ENCODE measurements at regions not wholly inside any gene's neighbourhood (a gene's known extent, or its start where the extent isn't known, plus 50 kb on each side); places are given as distances from the start of the nearest gene placed in this dataset.
"Not testable (repeated sequence)": the region's sequence is repeated elsewhere in the genome, so short reads cannot be mapped to it uniquely, and the experiment has no call there.

DNA sequence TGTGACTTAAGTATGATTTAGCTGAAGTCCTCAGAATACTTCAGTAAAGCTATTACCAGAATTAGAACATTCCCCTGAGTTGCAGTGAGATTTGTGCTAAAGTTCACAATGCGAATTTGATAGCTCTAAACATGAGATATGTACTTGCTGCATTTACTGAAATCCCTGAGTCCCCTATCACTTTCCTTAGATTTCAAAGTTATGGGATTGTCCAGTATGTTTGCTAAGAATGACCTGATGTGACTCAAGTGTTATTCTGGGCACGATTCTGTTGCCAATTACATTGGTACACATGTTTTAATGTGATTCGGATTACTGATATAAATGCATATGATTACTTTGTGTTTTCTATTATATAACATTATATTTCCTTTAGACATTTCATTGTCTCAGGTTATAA lies 91.3 kb upstream of the AMOT start:
- Mint-ChIP-seq H3K27me3 (no peaks in the 10 kb centered on the region), H3K4me1 (no peaks in the 10 kb centered on the region), H3K27ac (no peak overlapping the region), H3K36me3 (ENCODE audit: low read depth) (no peaks in the 10 kb centered on the region), H3K9me3 (no peaks in the 10 kb centered on the region), H3K4me3 (no peak overlapping the region)
- ChIA-PET POLR2A (no interaction called here), CTCF (interaction anchor here (0.8 kb wide), 1 partner anchor 13 kb away, joined by 3 read pairs; no protein-coding TSS in a partner anchor)
- DNase-seq, result no peak

DNA sequence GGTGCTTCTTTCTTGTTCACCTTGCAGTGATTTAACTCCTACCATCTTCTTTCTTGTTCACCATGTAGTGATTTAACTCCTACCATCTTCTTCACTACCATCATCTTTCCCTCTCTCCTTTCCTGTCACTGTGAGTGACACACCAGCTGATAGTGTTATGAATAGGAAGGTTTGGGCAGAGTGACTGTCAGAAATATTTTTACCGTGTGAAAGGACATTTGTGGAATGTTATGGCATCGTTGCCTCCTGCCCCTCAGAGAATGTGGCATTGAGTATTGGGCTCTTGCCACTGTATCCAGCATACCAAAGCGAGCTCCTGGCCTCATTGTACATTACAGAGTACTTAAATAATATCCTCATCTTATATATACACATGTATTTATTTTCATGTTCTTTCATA lies 90.8 kb upstream of the AMOT start:
- CTCF ChIA-PET, result no interaction called here
- Mint-ChIP-seq H3K9me3 (no peaks in the 10 kb centered on the region), H3K4me3 (no peak overlapping the region), H3K27me3 (no peaks in the 10 kb centered on the region), H3K4me1 (no peaks in the 10 kb centered on the region), H3K27ac (no peak overlapping the region), H3K36me3 (ENCODE audit: low read depth) (no peaks in the 10 kb centered on the region)
- POLR2A ChIA-PET, result no interaction called here
- no peak for DNase-seq

DNA sequence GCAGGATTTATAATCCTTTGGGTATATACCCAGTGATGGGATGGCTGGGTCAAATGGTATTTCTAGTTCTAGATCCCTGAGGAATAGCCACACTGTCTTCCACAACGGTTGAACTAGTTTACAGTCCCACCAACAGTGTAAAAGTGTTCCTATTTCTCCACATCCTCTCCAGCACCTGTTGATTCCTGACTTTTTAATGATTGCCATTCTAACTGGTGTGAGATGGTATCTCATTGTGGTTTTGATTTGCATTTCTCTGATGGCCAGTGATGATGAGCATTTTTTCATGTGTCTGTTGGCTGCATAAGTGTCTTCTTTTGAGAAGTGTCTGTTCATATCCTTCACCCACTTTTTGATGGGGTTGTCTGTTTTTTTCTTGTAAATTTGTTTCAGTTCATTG lies 82.8 kb upstream of the AMOT start:
- H3K4me3 Mint-ChIP-seq; H3K27ac Mint-ChIP-seq; CTCF ChIA-PET; POLR2A ChIA-PET; H3K36me3 Mint-ChIP-seq (ENCODE audit: low read depth); H3K4me1 Mint-ChIP-seq; H3K9me3 Mint-ChIP-seq; DNase-seq; H3K27me3 Mint-ChIP-seq: not testable (repeated sequence)

DNA sequence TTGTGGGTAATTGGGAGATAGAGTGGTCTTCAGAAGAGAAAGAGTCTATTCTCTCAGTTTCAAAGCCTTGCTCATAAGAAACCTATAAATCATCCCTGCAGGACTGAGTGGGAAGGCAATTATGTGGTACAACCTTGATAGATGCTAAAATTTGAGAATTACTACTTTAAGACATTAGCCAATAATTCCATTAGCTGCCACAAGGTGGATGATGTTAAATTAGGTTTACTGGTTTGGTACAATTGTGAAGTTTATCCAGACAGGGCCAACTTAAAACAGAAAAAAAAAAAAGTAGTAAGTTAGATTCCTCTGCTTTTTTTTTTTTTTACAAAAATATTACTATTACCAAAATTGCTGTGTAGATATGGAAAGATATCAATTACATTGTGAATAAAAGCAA lies 73.2 kb upstream of the AMOT start:
- Mint-ChIP-seq H3K4me3 (no peak overlapping the region), H3K36me3 (ENCODE audit: low read depth) (no peaks in the 10 kb centered on the region), H3K27me3 (peaks cover 3% of the 10 kb centered on the region), H3K27ac (no peak overlapping the region), H3K4me1 (no peaks in the 10 kb centered on the region), H3K9me3 (no peaks in the 10 kb centered on the region)
- CTCF ChIA-PET, result no interaction called here
- DNase-seq, result no peak
- POLR2A ChIA-PET, result no interaction called here

DNA sequence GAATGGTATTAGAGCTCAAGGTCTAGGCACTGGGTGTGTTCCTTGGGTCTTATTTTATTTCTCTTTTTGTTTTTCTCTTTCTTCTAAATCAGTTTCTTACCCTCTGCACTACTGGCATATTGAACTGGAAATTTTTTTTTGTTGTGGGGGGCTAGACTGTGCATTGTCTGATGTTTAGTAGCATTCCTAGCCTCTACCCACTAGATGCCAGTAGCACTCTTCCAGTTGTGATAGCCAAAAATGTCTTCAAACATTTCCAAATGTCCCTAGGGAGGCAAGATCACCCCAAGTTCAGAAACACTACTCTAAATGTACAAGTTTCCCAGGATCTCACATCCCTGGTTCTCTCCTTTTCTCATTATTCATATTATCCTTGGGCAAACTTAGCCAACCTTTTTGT lies 69.8 kb upstream of the AMOT start:
- POLR2A ChIA-PET, result no interaction called here
- Mint-ChIP-seq H3K4me1 (no peaks in the 10 kb centered on the region), H3K9me3 (no peaks in the 10 kb centered on the region), H3K27ac (no peak overlapping the region), H3K36me3 (ENCODE audit: low read depth) (no peaks in the 10 kb centered on the region), H3K4me3 (no peak overlapping the region), H3K27me3 (peaks cover 3% of the 10 kb centered on the region)
- CTCF ChIA-PET, result no interaction called here
- DNase-seq, result no peak

DNA sequence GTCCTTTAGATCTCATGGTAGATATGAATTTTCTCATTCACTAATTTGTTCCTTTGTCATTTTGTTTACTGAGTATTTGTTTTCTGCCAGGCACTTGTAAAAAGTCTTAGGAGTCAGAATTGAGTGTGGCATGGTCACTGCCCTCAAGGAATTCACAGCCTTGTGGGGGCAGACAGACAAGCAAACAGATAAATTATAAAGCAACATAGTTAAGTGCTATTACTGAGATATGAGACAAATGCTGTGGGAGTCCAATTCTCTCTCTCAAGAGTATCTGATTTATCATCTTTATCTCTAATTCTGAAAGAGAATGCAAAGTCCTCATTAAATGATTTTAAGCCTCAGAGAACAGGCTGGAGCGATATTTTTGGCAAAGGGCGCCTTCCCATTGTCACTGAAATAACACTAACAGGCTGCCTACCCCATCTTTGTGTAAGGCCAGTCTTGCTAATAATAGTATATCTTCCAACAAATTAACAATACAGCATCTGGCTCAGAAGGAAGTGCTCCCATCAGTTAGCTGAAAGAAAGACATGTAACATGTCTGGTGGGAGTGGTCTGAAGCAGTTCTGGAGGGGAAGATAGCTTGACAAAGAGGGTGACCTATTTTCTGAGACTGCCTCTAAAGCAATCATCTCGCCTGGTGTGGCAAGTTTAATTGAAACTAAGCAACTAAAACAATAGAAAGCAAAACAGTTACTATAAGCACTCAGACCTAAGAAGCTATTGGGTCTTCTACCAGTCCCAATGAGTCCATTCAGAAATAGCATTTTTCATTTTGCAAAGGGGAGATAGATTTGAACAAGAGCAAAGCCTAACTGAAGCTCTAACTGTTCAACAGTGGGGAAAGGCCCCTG lies 61.5 kb upstream of the AMOT start:
- DNase-seq, result no peak
- CTCF ChIA-PET, result no interaction called here
- Mint-ChIP-seq H3K4me1 (no peaks in the 10 kb centered on the region), H3K27me3 (no peaks in the 10 kb centered on the region), H3K36me3 (ENCODE audit: low read depth) (no peaks in the 10 kb centered on the region), H3K9me3 (no peaks in the 10 kb centered on the region), H3K27ac (no peak overlapping the region), H3K4me3 (no peak overlapping the region)
- POLR2A ChIA-PET, result no interaction called here

DNA sequence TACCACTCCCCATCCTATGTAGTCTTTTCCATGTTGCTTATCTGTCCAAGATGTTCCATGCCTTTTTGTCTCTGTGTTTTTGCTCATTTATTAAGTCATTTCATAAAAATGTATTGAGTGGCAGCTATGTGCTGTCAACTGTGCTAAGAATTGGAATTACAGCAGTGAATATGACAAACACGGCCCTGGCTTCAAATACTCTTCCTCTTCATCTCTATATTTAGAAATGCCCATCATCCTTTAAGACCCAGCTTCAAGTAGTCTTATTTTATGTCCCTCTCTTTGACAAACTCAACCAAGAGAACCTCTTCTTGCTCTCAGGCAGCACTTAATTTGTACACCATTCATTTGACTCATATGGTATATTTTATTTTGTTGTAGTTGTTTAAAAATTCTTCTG lies 55.4 kb upstream of the AMOT start:
- H3K4me3 Mint-ChIP-seq, result no peak overlapping the region
- no peak overlapping the region for H3K27ac Mint-ChIP-seq
- no peaks in the 10 kb centered on the region for H3K9me3 Mint-ChIP-seq
- H3K4me1 Mint-ChIP-seq, result no peaks in the 10 kb centered on the region
- ChIA-PET POLR2A (no interaction called here), CTCF (interaction anchor here (0.5 to 0.7 kb wide), 3 partner anchors 49 to 282 kb away, joined by 3 read pairs; no protein-coding TSS in a partner anchor)
- no peaks in the 10 kb centered on the region for H3K36me3 Mint-ChIP-seq (ENCODE audit: low read depth)
- DNase-seq, result no peak
- H3K27me3 Mint-ChIP-seq, result no peaks in the 10 kb centered on the region
